ENCODE measurements at regions not wholly inside any gene's neighbourhood (a gene's known extent, or its start where the extent isn't known, plus 50 kb on each side); places are given as distances from the start of the nearest gene placed in this dataset.

DNA sequence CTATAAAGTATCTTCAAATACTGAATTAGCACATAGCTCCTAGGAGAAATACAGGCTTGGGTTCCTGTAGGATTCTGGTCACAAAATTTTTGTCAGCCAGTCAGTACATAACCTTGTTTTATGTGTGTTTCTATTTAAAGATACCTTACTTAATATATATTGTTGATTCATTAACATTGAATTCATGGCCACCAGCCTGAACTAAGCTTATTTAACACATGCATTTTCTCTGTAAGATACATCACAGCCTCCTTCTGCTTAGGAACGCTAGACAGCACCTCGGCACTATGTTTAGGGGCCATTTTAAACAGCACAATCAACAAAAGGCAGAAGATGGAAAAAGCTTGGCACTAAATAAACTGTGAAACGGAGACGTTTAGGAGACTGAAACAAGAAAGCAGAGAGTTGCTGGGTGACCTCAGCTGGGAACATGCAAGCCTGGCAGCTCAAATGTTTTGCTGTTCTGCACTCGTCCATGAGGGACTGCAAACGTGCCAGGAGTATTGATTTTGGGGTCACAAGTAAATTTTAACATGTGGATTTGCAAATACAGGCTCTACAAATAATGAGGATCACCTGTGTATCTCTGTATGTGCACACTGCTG lies 432.2 kb upstream of the TPM1 start:
- POLR2A ChIA-PET, result no interaction called here
- H3K27me3 ChIP-seq (ENCODE audit: control insufficient read depth, insufficient read depth, low read length), result no peaks in the 10 kb centered on the region
- CTCF ChIA-PET, result interaction anchor here (0.6 to 1.3 kb wide), 3 partner anchors 8 to 218 kb away, joined by 3 to 6 read pairs (median 3); no protein-coding TSS in a partner anchor

DNA sequence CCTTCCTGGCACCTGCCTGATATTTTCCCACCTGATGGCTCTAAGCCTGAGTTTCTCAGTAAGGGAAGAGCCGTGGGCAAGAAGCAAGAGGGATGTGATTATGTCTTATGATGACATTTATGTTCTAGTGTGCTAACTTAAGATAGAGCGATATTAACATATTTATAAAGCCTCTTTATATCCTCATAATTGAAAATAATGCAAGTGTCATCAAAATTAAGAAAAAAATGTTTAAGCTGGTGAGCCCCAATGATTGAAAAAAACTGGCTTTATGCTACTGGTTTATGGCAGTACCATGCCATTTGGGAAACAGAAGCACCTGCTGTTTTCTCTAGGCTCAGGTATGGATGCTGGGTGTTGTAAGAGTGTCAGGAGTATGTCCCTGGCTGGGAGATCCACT lies 431.5 kb upstream of the TPM1 start:
- Histone ChIP-seq H3K27ac (ENCODE audit: low read depth, low read length) (no peak overlapping the region), H3K4me3 (ENCODE audit: low read depth, low read length) (no peak overlapping the region), H3K27me3 (ENCODE audit: control insufficient read depth, insufficient read depth, low read length) (no peaks in the 10 kb centered on the region), H3K9me3 (ENCODE audit: control insufficient read depth, insufficient read depth, low read length) (no peaks in the 10 kb centered on the region)
- TF ChIP-seq, protein P1, sequence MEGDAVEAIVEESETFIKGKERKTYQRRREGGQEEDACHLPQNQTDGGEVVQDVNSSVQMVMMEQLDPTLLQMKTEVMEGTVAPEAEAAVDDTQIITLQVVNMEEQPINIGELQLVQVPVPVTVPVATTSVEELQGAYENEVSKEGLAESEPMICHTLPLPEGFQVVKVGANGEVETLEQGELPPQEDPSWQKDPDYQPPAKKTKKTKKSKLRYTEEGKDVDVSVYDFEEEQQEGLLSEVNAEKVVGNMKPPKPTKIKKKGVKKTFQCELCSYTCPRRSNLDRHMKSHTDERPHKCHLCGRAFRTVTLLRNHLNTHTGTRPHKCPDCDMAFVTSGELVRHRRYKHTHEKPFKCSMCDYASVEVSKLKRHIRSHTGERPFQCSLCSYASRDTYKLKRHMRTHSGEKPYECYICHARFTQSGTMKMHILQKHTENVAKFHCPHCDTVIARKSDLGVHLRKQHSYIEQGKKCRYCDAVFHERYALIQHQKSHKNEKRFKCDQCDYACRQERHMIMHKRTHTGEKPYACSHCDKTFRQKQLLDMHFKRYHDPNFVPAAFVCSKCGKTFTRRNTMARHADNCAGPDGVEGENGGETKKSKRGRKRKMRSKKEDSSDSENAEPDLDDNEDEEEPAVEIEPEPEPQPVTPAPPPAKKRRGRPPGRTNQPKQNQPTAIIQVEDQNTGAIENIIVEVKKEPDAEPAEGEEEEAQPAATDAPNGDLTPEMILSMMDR (IDR thresholded peaks at IDR 0.05; ENCODE audit: low read depth, low read length), result no peak
- ChIA-PET CTCF (interaction anchor here (0.6 kb wide), 1 partner anchor 38 kb away, joined by 3 read pairs; no protein-coding TSS in a partner anchor), POLR2A (no interaction called here)
- DNase-seq (ENCODE audit: low read depth, low spot score), result no peak

More for the DNA sequence above, 432.2 kb upstream of the TPM1 start:
- no peak for DNase-seq (ENCODE audit: low read depth, low spot score)
- no peak overlapping the region for H3K4me3 ChIP-seq (ENCODE audit: low read depth, low read length)
- peaks cover 4% of the 10 kb centered on the region; the same call in 1 of the 2 replicates for H3K9me3 ChIP-seq (ENCODE audit: control insufficient read depth, insufficient read depth, low read length)
- TF ChIP-seq, protein P1 (IDR thresholded peaks at IDR 0.05; ENCODE audit: low read depth, low read length), result no peak
- H3K27ac ChIP-seq (ENCODE audit: low read depth, low read length), result no peak overlapping the region

DNA sequence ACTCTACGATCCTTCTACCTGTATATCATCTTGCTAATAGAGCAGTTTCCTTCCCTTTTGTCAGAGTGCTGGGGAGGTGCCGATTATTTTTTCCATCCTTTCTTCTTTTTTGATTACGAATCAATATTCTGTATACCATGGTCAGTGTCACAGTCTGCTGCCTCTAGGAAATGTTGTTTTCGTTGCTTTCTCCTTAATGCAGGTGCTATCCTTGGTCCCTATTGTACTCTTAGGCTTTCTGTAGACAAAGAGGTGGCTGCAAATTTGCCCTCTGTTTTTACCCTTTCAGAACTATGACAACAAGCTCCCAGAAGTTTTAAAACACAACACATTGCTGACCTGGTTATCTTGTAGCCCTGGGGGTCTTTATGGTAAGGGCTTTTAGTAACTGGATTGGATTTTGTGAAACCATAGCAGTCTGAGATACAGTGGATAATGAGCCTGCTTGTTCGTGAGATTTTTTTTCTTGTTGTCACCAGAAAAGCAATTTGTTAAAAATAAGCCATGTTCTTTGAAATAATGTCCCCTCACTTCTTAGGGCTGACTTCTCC lies 430.3 kb upstream of the TPM1 start:
- TF ChIP-seq, protein P1 (IDR thresholded peaks at IDR 0.05; ENCODE audit: low read depth, low read length), result no peak
- ChIA-PET POLR2A (no interaction called here), CTCF (no interaction called here)
- Histone ChIP-seq H3K4me3 (ENCODE audit: low read depth, low read length) (no peak overlapping the region), H3K27me3 (ENCODE audit: control insufficient read depth, insufficient read depth, low read length) (no peaks in the 10 kb centered on the region), H3K9me3 (ENCODE audit: control insufficient read depth, insufficient read depth, low read length) (no peaks in the 10 kb centered on the region), H3K27ac (ENCODE audit: low read depth, low read length) (no peak overlapping the region)
- no peak for DNase-seq (ENCODE audit: low read depth, low spot score)

DNA sequence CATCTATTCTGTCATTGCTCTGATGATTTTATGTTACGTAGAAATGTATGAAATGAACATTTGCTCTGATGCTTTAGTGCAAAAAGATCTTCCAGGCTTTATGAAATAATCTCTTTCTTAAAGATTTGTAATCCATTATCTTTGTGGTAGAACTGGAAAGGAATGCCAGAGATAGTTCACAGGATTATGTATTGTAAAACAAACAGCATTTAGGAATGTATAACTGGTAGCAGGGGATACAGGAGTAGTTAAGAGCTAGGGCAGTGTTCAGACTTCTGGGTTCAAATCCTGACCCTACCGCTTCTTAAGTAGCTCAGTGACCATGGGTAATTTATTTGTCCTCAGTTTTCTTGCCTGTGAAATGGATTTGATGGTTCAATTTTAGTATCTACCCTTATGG lies 429.8 kb upstream of the TPM1 start:
- Histone ChIP-seq H3K27me3 (ENCODE audit: control insufficient read depth, insufficient read depth, low read length) (no peaks in the 10 kb centered on the region), H3K27ac (ENCODE audit: low read depth, low read length) (no peak overlapping the region), H3K4me3 (ENCODE audit: low read depth, low read length) (no peak overlapping the region), H3K9me3 (ENCODE audit: control insufficient read depth, insufficient read depth, low read length) (no peaks in the 10 kb centered on the region)
- ChIA-PET CTCF (no interaction called here), POLR2A (no interaction called here)
- DNase-seq (ENCODE audit: low read depth, low spot score), result no peak
- TF ChIP-seq, protein P1 (IDR thresholded peaks at IDR 0.05; ENCODE audit: low read depth, low read length), result no peak

DNA sequence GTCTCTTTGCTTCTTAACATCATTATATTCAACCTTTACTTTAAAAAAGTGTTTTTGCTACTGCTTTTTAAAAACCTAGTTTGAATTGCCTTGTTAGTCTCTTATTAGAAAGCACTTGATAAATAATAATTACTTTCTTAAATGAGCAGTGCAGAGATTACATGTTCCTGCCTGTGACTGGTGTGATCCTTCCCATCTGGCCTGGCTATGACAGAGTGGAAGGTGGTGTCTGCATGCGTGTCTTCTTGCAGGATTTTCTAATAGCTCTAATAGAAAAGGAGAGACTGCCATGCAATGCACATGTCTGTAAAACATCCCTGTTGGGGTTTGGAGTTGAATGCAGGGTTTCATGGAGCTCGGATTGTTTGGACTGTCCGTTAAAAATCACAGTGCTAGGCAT lies 425.8 kb upstream of the TPM1 start:
- TF ChIP-seq, protein P1 (IDR thresholded peaks at IDR 0.05; ENCODE audit: low read depth, low read length), result no peak
- H3K9me3 ChIP-seq (ENCODE audit: control insufficient read depth, insufficient read depth, low read length), result no peaks in the 10 kb centered on the region
- no peak overlapping the region for H3K4me3 ChIP-seq (ENCODE audit: low read depth, low read length)
- ChIA-PET POLR2A (interaction anchor here (0.6 to 2.9 kb wide), 2 partner anchors 10 to 47 kb away, joined by 5 to 30 read pairs; no protein-coding TSS in a partner anchor), CTCF (interaction anchor here (0.6 kb wide), 2 partner anchors 95 to 127 kb away, joined by 3 to 4 read pairs; no protein-coding TSS in a partner anchor)
- DNase-seq (ENCODE audit: low read depth, low spot score), result no peak
- H3K27ac ChIP-seq (ENCODE audit: low read depth, low read length), result no peak overlapping the region
- no peaks in the 10 kb centered on the region for H3K27me3 ChIP-seq (ENCODE audit: control insufficient read depth, insufficient read depth, low read length)

Measured in AG04450 (cell line).